ENCODE measurements at regions not wholly inside any gene's neighbourhood (a gene's known extent, or its start where the extent isn't known, plus 50 kb on each side); places are given as distances from the start of the nearest gene placed in this dataset.

DNA sequence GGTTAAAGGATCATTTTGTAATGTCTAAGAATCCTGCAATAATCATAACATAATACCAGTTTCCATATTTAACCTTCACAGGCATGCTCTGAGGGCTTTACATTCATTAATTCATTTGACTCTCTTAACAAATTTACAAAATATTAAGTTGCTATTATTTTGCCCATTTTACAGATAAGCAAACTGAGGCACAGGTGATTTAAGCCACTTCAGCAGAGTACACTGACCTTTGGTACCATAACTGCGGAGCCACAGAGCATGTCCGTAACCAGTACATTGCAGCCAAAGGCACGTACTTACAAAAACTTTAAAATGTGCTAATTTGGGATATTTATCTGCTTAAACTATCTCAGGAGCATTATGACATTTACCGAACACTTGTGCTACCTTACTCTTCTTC lies 169.4 kb upstream of the MYO16 start:
- no peak for DNase-seq (ENCODE audit: extremely low spot score)
- TF ChIP-seq HDGF (IDR thresholded peaks at IDR 0.05; ENCODE audit: borderline replicate concordance) (no peak), FOXM1 (IDR thresholded peaks at IDR 0.05; ENCODE audit: borderline replicate concordance) (no peak), SUZ12 (IDR thresholded peaks at IDR 0.05) (no peak), ARNT (IDR thresholded peaks at IDR 0.05) (no peak), ZNF384 (IDR thresholded peaks at IDR 0.05) (no peak), NFRKB (IDR thresholded peaks at IDR 0.05) (no peak), FOXK2 (IDR thresholded peaks at IDR 0.05) (no peak), ELF4 (IDR thresholded peaks at IDR 0.05) (no peak), FOXA1 (IDR thresholded peaks at IDR 0.05) (no peak), BHLHE40 (IDR thresholded peaks at IDR 0.05; ENCODE audit: borderline replicate concordance) (no peak), CTBP1 (IDR thresholded peaks at IDR 0.05; ENCODE audit: borderline replicate concordance) (no peak), TARDBP (IDR thresholded peaks at IDR 0.05) (no peak), SP1 (IDR thresholded peaks at IDR 0.05) (no peak), L3MBTL2 (conservative IDR thresholded peaks at IDR 0.05) (no peak), LEF1 (IDR thresholded peaks at IDR 0.05; ENCODE audit: borderline replicate concordance) (no peak)
- TF ChIP-seq, protein P1, sequence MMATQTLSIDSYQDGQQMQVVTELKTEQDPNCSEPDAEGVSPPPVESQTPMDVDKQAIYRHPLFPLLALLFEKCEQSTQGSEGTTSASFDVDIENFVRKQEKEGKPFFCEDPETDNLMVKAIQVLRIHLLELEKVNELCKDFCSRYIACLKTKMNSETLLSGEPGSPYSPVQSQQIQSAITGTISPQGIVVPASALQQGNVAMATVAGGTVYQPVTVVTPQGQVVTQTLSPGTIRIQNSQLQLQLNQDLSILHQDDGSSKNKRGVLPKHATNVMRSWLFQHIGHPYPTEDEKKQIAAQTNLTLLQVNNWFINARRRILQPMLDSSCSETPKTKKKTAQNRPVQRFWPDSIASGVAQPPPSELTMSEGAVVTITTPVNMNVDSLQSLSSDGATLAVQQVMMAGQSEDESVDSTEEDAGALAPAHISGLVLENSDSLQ (IDR thresholded peaks at IDR 0.05): no peak
- CTCF ChIA-PET: no interaction called here
- POLR2A ChIA-PET: no interaction called here

DNA sequence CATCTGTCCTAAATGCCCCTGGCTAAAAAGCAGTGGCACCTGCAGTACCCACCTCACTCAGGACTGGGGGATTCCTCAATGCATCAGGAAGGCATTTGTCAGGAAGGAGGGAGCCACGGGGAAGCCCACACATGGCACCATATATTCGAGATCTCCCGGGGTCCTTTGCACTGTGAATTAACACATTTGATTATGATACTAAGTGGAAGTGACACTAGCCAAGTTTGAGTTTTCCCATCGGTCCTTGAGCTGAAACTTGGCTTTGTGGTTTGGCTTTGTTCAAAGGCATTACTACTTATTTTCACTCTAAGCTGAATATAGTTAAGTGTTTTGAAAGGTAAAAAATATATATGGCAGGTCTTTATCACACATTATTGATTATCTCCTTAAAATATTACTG lies 168.7 kb upstream of the MYO16 start:
- POLR2A ChIA-PET: no interaction called here
- CTCF ChIA-PET: no interaction called here
- no peak for DNase-seq (ENCODE audit: extremely low spot score)
- TF ChIP-seq LEF1 (IDR thresholded peaks at IDR 0.05; ENCODE audit: borderline replicate concordance) (no peak), ZNF384 (IDR thresholded peaks at IDR 0.05) (no peak)

DNA sequence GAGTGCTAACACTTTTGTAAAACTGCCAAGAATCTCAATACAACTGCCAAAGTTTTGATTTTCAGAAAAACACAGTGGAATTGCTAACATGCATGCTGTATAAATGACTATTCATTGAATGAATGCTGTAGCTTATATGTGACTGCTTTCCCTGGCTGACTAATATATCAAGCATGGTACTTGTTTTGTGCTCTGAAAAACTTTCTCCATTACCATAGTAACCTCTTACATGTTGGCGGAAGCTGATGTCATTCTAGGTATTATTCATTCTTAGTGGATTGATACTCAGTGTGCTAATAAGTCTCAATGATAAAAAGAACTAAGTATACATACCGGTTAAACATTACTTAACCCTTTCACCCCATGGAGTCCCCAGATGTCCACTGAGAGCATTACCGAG lies 166.1 kb upstream of the MYO16 start:
- TF ChIP-seq TARDBP (IDR thresholded peaks at IDR 0.05) (no peak), ZNF384 (IDR thresholded peaks at IDR 0.05) (no peak), FOXM1 (IDR thresholded peaks at IDR 0.05; ENCODE audit: borderline replicate concordance) (no peak), SP1 (IDR thresholded peaks at IDR 0.05) (no peak), ELF4 (IDR thresholded peaks at IDR 0.05) (no peak), LEF1 (IDR thresholded peaks at IDR 0.05; ENCODE audit: borderline replicate concordance) (no peak), NFRKB (IDR thresholded peaks at IDR 0.05) (no peak), SUZ12 (IDR thresholded peaks at IDR 0.05) (no peak), FOXA1 (IDR thresholded peaks at IDR 0.05) (no peak), L3MBTL2 (conservative IDR thresholded peaks at IDR 0.05) (no peak), ARNT (IDR thresholded peaks at IDR 0.05) (no peak), HDGF (IDR thresholded peaks at IDR 0.05; ENCODE audit: borderline replicate concordance) (no peak), CTBP1 (IDR thresholded peaks at IDR 0.05; ENCODE audit: borderline replicate concordance) (no peak), BHLHE40 (IDR thresholded peaks at IDR 0.05; ENCODE audit: borderline replicate concordance) (no peak), FOXK2 (IDR thresholded peaks at IDR 0.05) (no peak)
- TF ChIP-seq, protein P1 (IDR thresholded peaks at IDR 0.05): no peak
- DNase-seq (ENCODE audit: extremely low spot score): no peak
- CTCF ChIA-PET: no interaction called here
- POLR2A ChIA-PET: no interaction called here

DNA sequence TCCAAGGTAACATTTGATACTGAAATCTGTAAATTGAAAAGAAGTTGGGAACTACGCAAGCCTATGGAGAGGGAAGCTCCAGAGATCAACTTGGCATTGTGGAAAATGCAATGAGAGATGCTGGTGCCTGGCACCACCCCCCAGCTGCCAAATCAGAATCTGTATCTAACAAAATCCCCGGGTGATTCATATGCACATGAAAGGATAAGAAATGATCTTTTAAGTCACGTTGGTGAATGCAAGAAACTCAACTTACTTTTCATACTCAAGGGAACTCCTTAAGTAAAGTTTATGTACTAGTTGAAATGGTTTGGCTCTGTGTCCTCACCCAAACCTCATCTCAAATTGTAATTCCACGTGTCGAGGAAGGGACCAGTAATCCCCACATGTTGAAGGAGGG lies 158.5 kb upstream of the MYO16 start:
- no peak for DNase-seq (ENCODE audit: extremely low spot score)
- ChIA-PET CTCF (no interaction called here), POLR2A (no interaction called here)
- TF ChIP-seq ARNT (IDR thresholded peaks at IDR 0.05): no peak
- TF ChIP-seq L3MBTL2 (conservative IDR thresholded peaks at IDR 0.05): no peak

DNA sequence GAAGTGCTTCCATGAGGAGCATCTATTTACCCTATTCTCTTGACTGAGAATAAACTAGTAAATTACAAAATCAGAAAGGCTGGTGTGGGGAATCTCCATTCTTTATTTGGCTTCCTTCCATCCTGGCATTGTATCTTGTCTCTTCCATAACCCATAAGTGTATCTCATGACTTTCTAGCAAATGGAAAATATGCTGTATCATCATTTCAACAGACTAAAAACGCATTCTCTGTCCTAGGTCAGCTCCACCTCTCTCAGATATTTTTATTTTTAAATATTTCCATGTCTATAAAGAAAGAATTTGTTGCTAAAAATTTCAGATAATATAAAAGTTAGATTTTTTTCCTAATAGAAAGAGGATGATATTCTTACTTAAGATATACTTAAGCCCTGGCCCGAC lies 154.2 kb upstream of the MYO16 start:
- ChIA-PET CTCF (interaction anchor here (0.6 kb wide), 1 partner anchor 120 kb away, joined by 8 read pairs; no protein-coding TSS in a partner anchor), POLR2A (no interaction called here)
- TF ChIP-seq ARNT (IDR thresholded peaks at IDR 0.05) (no peak), FOXA1 (IDR thresholded peaks at IDR 0.05) (no peak), BHLHE40 (IDR thresholded peaks at IDR 0.05; ENCODE audit: borderline replicate concordance) (no peak), CTBP1 (IDR thresholded peaks at IDR 0.05; ENCODE audit: borderline replicate concordance) (no peak), HDGF (IDR thresholded peaks at IDR 0.05; ENCODE audit: borderline replicate concordance) (no peak), ELF4 (IDR thresholded peaks at IDR 0.05) (no peak), SUZ12 (IDR thresholded peaks at IDR 0.05) (no peak)
- TF ChIP-seq, protein P1 (IDR thresholded peaks at IDR 0.05): no peak

DNA sequence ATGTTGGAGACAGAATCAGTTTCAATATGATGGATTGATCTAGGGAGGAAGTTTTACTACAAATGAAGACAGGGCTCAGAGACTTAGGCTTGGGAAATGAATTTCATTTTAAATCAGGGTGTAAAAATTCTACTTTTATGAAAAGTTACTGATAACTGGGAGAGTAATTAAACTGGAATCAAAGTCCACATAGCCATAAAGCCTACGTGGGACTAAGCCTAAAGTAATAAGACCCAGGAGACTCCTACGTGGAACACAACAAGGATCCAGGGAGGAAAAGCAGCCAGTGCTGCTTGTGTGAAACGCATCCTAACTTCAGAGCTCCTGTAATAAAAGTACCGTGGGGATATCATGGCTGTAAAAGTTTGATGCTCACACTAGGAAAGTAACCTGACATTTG lies 152.0 kb upstream of the MYO16 start:
- POLR2A ChIA-PET: no interaction called here
- DNase-seq (ENCODE audit: extremely low spot score): no peak
- CTCF ChIA-PET: no interaction called here
- no peak for TF ChIP-seq ARNT (IDR thresholded peaks at IDR 0.05)
- no peak for TF ChIP-seq BHLHE40 (IDR thresholded peaks at IDR 0.05; ENCODE audit: borderline replicate concordance)
- TF ChIP-seq, protein P1 (IDR thresholded peaks at IDR 0.05): no peak
- no peak for TF ChIP-seq ZNF384 (IDR thresholded peaks at IDR 0.05)
- no peak for TF ChIP-seq FOXK2 (IDR thresholded peaks at IDR 0.05)
- no peak for TF ChIP-seq SUZ12 (IDR thresholded peaks at IDR 0.05)
- TF ChIP-seq ELF4 (IDR thresholded peaks at IDR 0.05): no peak
- no peak for TF ChIP-seq TARDBP (IDR thresholded peaks at IDR 0.05)
- no peak for TF ChIP-seq CTBP1 (IDR thresholded peaks at IDR 0.05; ENCODE audit: borderline replicate concordance)
- TF ChIP-seq FOXM1 (IDR thresholded peaks at IDR 0.05; ENCODE audit: borderline replicate concordance): no peak
- TF ChIP-seq SP1 (IDR thresholded peaks at IDR 0.05): no peak
- no peak for TF ChIP-seq NFRKB (IDR thresholded peaks at IDR 0.05)
- no peak for TF ChIP-seq LEF1 (IDR thresholded peaks at IDR 0.05; ENCODE audit: borderline replicate concordance)
- TF ChIP-seq L3MBTL2 (conservative IDR thresholded peaks at IDR 0.05): no peak
- TF ChIP-seq HDGF (IDR thresholded peaks at IDR 0.05; ENCODE audit: borderline replicate concordance): no peak
- no peak for TF ChIP-seq FOXA1 (IDR thresholded peaks at IDR 0.05)

More for the DNA sequence above, 154.2 kb upstream of the MYO16 start:
- DNase-seq (ENCODE audit: extremely low spot score): no peak
